GM19372 (cell line): ENCODE measurements at regions not wholly inside any gene's neighbourhood (a gene's known extent, or its start where the extent isn't known, plus 50 kb on each side); places are given as distances from the start of the nearest gene placed in this dataset.

Experiments used
- ATAC-seq: cut with Tn5 transposase; IDR thresholded peaks from one replicate; pipeline ENCODE4 v1.9.1; 2021; ENCODE audit warnings: mild to moderate bottlenecking, low read depth, moderate library complexity; ENCODE audit not compliant: unreplicated experiment

GRCh38 chr1:79312438-79312837 is 305.9 kb upstream of the ADGRL4 start:
- no peak for ATAC-seq

GRCh38 chr1:79310609-79311008 is 304.1 kb upstream of the ADGRL4 start:
- no peak for ATAC-seq

GRCh38 chr1:79304131-79304530 is 297.6 kb upstream of the ADGRL4 start:
- ATAC-seq: no peak

- ATAC-seq: no peak
Observed at GRCh38 chr1:79303040-79303439, 296.5 kb upstream of the ADGRL4 start.

- no peak for ATAC-seq
Observed at GRCh38 chr1:79302380-79302930, 295.9 kb upstream of the ADGRL4 start.

GRCh38 chr1:79295967-79296366 is 289.4 kb upstream of the ADGRL4 start:
- no peak for ATAC-seq

- ATAC-seq: no peak
Observed at GRCh38 chr1:79293611-79294010, 287.1 kb upstream of the ADGRL4 start.

- ATAC-seq: no peak
Observed at GRCh38 chr1:79290927-79291474, 284.5 kb upstream of the ADGRL4 start.

- ATAC-seq: no peak
Observed at GRCh38 chr1:79287982-79288381, 281.5 kb upstream of the ADGRL4 start.

GRCh38 chr1:79285667-79286066 is 279.1 kb upstream of the ADGRL4 start:
- no peak for ATAC-seq

- no peak for ATAC-seq
Observed at GRCh38 chr1:79283451-79283850, 276.9 kb upstream of the ADGRL4 start.

GRCh38 chr1:79281442-79281841 is 274.9 kb upstream of the ADGRL4 start:
- ATAC-seq: no peak

GRCh38 chr1:79271759-79272158 is 265.2 kb upstream of the ADGRL4 start:
- no peak for ATAC-seq

- ATAC-seq: no peak
Observed at GRCh38 chr1:79264975-79265818, 258.7 kb upstream of the ADGRL4 start.

GRCh38 chr1:79264285-79264684 is 257.8 kb upstream of the ADGRL4 start:
- ATAC-seq: no peak

- no peak for ATAC-seq
Observed at GRCh38 chr1:79262745-79263258, 256.3 kb upstream of the ADGRL4 start.

GRCh38 chr1:79259390-79260336 is 253.1 kb upstream of the ADGRL4 start:
- ATAC-seq: peak; percentile 75

- no peak for ATAC-seq
Observed at GRCh38 chr1:79255421-79255820, 248.9 kb upstream of the ADGRL4 start.

GRCh38 chr1:79252598-79252997 is 246.1 kb upstream of the ADGRL4 start:
- ATAC-seq: no peak

- ATAC-seq: no peak
Observed at GRCh38 chr1:79239840-79240239, 233.3 kb upstream of the ADGRL4 start.
